GM21529 (cell line): ENCODE measurements at regions not wholly inside any gene's neighbourhood (a gene's known extent, or its start where the extent isn't known, plus 50 kb on each side); places are given as distances from the start of the nearest gene placed in this dataset.

ENCODE experiments used
- ATAC-seq: cut with Tn5 transposase; IDR thresholded peaks from one replicate; pipeline ENCODE4 v1.9.1; 2021; ENCODE audit not compliant: unreplicated experiment

GRCh38 chr3:67278015-67278618, 280.0 kb downstream of the KBTBD8 start:
- ATAC-seq = no peak

GRCh38 chr3:67286586-67286985, 288.5 kb downstream of the KBTBD8 start:
- no peak for ATAC-seq

- no peak for ATAC-seq
Observed at GRCh38 chr3:67288466-67289106, 290.5 kb downstream of the KBTBD8 start.

- no peak for ATAC-seq
Observed at GRCh38 chr3:67289626-67290025, 291.5 kb downstream of the KBTBD8 start.

GRCh38 chr3:67290438-67290837, 292.3 kb downstream of the KBTBD8 start:
- ATAC-seq = peak; percentile 76

- ATAC-seq = peak; percentile 40
Observed at GRCh38 chr3:67291287-67292252, 293.5 kb downstream of the KBTBD8 start.

- no peak for ATAC-seq
Observed at GRCh38 chr3:67292356-67293121, 294.4 kb downstream of the KBTBD8 start.

- ATAC-seq = no peak
Observed at GRCh38 chr3:67294341-67294740, 296.2 kb downstream of the KBTBD8 start.

GRCh38 chr3:67296039-67296892, 298.2 kb downstream of the KBTBD8 start:
- ATAC-seq = no peak

- no peak for ATAC-seq
Observed at GRCh38 chr3:67297715-67298475, 299.8 kb downstream of the KBTBD8 start.

GRCh38 chr3:67301556-67301955, 303.4 kb downstream of the KBTBD8 start:
- no peak for ATAC-seq

- ATAC-seq = no peak
Observed at GRCh38 chr3:67302489-67302888, 304.4 kb downstream of the KBTBD8 start.

GRCh38 chr3:67305160-67305559, 307.1 kb downstream of the KBTBD8 start:
- ATAC-seq = no peak

GRCh38 chr3:67305922-67306321, 307.8 kb downstream of the KBTBD8 start:
- no peak for ATAC-seq

GRCh38 chr3:67311440-67311839, 313.3 kb downstream of the KBTBD8 start:
- no peak for ATAC-seq

- ATAC-seq = no peak
Observed at GRCh38 chr3:67312155-67312554, 314.0 kb downstream of the KBTBD8 start.

- no peak for ATAC-seq
Observed at GRCh38 chr3:67318162-67318561, 320.1 kb downstream of the KBTBD8 start.

GRCh38 chr3:67324554-67324953, 326.4 kb downstream of the KBTBD8 start:
- ATAC-seq = no peak
